Vagina (tissue), 2 donors: ENCODE measurements at regions not wholly inside any gene's neighbourhood (a gene's known extent, or its start where the extent isn't known, plus 50 kb on each side); places are given as distances from the start of the nearest gene placed in this dataset.

ENCODE experiments used
- DNase-seq, 2 donors: peaks; one replicate each; pipeline ENCODE4 v3.0.0-alpha.2; 2017; ENCODE audit errors: extremely low spot score in 2 of 2
- H3K27ac ChIP-seq: fragments of 200-600 bp; sonication (generic); one replicate; pipeline ENCODE4 v1.5.1; 2019
- H3K27me3 ChIP-seq: fragments of 200-600 bp; sonication (generic); one replicate; pipeline ENCODE4 v1.5.1; 2019
- H3K36me3 ChIP-seq, 2 donors: fragments of 200-600 bp; sonication (generic); one replicate each; pipeline ENCODE4 v1.5.1; 2017 to 2019
- H3K4me1 ChIP-seq: fragments of 200-600 bp; sonication (generic); one replicate; pipeline ENCODE4 v1.5.1; 2019
- H3K4me3 ChIP-seq, 2 donors: fragments of 200-600 bp; sonication (generic); 1 replicate in 1 of 2; 2 replicates in 1 of 2; pipeline ENCODE4 v1.5.1; 2016 to 2019
- H3K9me3 ChIP-seq: fragments of 200-600 bp; sonication (generic); one replicate; pipeline ENCODE4 v1.5.1; 2019
- POLR2A ChIP-seq, 2 donors: fragments of 450-650 bp; IDR thresholded peaks; one replicate each; pipeline ENCODE4 v1.6.1; 2017; ENCODE audit warnings: antibody characterized with exemption in 2 of 2, mild to moderate bottlenecking in 2 of 2, moderate library complexity in 2 of 2
- POLR2AphosphoS5 ChIP-seq, 2 donors: sonication (generic); formaldehyde crosslinking; IDR thresholded peaks; one replicate each; pipeline ENCODE4 v1.9.0; 2017; ENCODE audit warnings: antibody characterized with exemption in 2 of 2, mild to moderate bottlenecking in 2 of 2, low read depth in 1 of 2; ENCODE audit not compliant: insufficient read depth in 1 of 2
- intact Hi-C: fragments of 100-400 bp; cut with DNase I; formaldehyde crosslinking; loops from one replicate; pipeline ENCODE4 v1.15.1; 2023
- TF ChIP-seq, protein P1 (sequence below), 3 experiments: fragments of 450-650 bp in 2 of 3; fragments of 200-600 bp in 1 of 3; sonication (generic) in 1 of 3; IDR thresholded peaks; one replicate each; pipeline ENCODE4 v1.5.1; 2017 to 2019; ENCODE audit warnings: antibody characterized with exemption in 3 of 3, mild to moderate bottlenecking in 2 of 3, moderate library complexity in 2 of 3

DNA sequence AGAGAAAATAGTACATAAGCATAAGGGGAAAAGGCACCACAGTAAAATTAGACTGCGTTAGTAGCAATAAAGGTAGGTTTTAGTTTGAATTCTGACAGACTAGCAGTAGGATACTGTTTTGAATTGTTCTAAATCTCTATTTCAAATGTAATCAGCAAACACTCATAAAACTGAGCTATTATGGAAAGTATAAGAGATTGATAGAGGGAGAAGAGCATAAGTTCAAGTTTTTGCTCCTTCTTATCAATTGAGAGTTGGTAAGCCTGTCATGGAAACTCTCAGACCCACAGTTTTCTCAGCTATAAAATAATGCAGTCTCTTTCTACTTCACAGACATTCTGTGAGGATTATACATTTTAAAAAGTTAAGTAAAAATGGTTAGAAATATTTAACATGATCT is 840.2 kb upstream of the CNTN5 start:
- Histone ChIP-seq H3K9me3 (no peaks in the 10 kb centered on the region), H3K4me3 (no peak overlapping the region), H3K4me1 (no peaks in the 10 kb centered on the region), H3K27ac (no peak overlapping the region), H3K27me3 (no peaks in the 10 kb centered on the region), H3K36me3 (no peaks in the 10 kb centered on the region)
- DNase-seq: no peak
- intact Hi-C loops: no loop called here
- TF ChIP-seq POLR2AphosphoS5 (IDR thresholded peaks at IDR 0.05; ENCODE audit: insufficient read depth in 1 of 2, low read depth in 1 of 2): no peak
- TF ChIP-seq, protein P1, sequence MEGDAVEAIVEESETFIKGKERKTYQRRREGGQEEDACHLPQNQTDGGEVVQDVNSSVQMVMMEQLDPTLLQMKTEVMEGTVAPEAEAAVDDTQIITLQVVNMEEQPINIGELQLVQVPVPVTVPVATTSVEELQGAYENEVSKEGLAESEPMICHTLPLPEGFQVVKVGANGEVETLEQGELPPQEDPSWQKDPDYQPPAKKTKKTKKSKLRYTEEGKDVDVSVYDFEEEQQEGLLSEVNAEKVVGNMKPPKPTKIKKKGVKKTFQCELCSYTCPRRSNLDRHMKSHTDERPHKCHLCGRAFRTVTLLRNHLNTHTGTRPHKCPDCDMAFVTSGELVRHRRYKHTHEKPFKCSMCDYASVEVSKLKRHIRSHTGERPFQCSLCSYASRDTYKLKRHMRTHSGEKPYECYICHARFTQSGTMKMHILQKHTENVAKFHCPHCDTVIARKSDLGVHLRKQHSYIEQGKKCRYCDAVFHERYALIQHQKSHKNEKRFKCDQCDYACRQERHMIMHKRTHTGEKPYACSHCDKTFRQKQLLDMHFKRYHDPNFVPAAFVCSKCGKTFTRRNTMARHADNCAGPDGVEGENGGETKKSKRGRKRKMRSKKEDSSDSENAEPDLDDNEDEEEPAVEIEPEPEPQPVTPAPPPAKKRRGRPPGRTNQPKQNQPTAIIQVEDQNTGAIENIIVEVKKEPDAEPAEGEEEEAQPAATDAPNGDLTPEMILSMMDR (IDR thresholded peaks at IDR 0.05): no peak
- no peak for TF ChIP-seq POLR2A (IDR thresholded peaks at IDR 0.05)

DNA sequence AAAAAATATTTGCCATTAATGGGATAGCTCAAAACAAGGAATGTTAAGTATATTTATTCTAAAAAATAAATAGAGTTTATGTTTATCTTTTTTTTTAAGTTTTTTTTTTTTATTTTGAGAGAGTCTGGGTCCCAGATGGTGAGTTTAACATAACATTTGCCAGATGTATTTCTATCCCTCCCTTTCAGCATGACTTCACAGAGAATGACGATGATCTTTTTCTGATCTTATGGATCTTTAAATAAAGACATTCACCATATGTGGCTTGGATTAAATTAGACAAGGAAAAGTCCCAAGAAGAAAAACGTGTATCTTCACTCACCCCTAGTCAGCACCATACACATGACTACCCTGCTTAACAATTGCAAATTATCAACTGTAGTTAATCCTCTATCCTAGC is 839.8 kb upstream of the CNTN5 start:
- Histone ChIP-seq H3K27me3 (no peaks in the 10 kb centered on the region), H3K4me1 (no peaks in the 10 kb centered on the region)
- TF ChIP-seq, protein P1 (IDR thresholded peaks at IDR 0.05): no peak
- TF ChIP-seq POLR2A (IDR thresholded peaks at IDR 0.05) (no peak), POLR2AphosphoS5 (IDR thresholded peaks at IDR 0.05; ENCODE audit: insufficient read depth in 1 of 2, low read depth in 1 of 2) (no peak)

DNA sequence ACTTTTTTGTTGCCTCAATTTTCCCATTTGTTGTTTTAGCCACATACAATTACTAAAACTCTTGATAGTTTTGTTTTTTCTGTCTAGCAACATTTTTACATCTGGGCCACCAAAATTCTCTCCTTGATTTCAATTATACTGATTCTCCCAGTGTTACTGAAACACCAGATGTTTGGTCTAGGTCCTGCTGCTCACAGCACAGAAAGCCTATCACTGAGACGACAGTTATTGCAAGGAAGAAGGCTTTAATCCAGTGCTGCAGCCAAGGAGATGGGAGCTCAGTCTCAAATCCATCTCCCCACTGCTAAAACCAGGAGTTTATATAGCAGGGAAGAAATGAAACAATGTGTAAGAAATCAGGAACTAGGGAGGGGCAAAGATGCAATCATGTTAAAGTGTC is 837.7 kb upstream of the CNTN5 start:
- no peaks in the 10 kb centered on the region for H3K4me1 ChIP-seq
- H3K27ac ChIP-seq: no peak overlapping the region
- TF ChIP-seq POLR2AphosphoS5 (IDR thresholded peaks at IDR 0.05; ENCODE audit: insufficient read depth in 1 of 2, low read depth in 1 of 2): no peak
- no peak for TF ChIP-seq POLR2A (IDR thresholded peaks at IDR 0.05)
- TF ChIP-seq, protein P1 (IDR thresholded peaks at IDR 0.05): no peak
- H3K9me3 ChIP-seq: no peaks in the 10 kb centered on the region
- DNase-seq: no peak
- H3K36me3 ChIP-seq: no peaks in the 10 kb centered on the region
- intact Hi-C loops: no loop called here
- no peak overlapping the region for H3K4me3 ChIP-seq
- H3K27me3 ChIP-seq: no peaks in the 10 kb centered on the region

More for the DNA sequence above, 839.8 kb upstream of the CNTN5 start:
- Histone ChIP-seq H3K36me3 (no peaks in the 10 kb centered on the region), H3K27ac (no peak overlapping the region), H3K4me3 (no peak overlapping the region), H3K9me3 (no peaks in the 10 kb centered on the region)
- no peak for DNase-seq
- intact Hi-C loops: no loop called here

DNA sequence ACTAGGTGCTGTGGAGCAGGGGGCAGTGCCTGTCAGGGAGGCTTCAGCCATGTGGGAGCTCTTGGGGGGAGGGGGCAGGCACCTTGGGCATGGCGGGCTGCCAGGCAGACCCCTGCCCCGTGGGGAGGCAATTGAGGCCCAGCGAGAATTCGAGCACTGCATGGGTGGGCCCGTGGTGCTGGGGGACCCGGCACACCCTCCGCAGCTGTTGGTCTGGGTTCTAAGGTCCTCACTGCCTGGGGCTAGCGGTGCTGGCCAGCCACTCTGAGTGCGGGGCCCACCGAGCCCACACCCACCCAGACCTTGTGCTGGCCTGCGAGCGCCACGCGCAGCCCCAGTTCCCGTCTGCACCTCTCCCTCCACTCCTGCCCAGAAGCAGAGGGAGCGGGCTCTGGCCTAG is 835.5 kb upstream of the CNTN5 start:
- H3K27ac ChIP-seq: no peak overlapping the region
- no peaks in the 10 kb centered on the region for H3K4me1 ChIP-seq
- TF ChIP-seq POLR2AphosphoS5 (IDR thresholded peaks at IDR 0.05; ENCODE audit: insufficient read depth in 1 of 2, low read depth in 1 of 2): no peak
- TF ChIP-seq, protein P1 (IDR thresholded peaks at IDR 0.05): no peak
- TF ChIP-seq POLR2A (IDR thresholded peaks at IDR 0.05): no peak
- no peaks in the 10 kb centered on the region for H3K9me3 ChIP-seq
- no peaks in the 10 kb centered on the region for H3K36me3 ChIP-seq
- H3K27me3 ChIP-seq: no peaks in the 10 kb centered on the region
- intact Hi-C loops: no loop called here
- DNase-seq: no peak
- H3K4me3 ChIP-seq: no peak overlapping the region

DNA sequence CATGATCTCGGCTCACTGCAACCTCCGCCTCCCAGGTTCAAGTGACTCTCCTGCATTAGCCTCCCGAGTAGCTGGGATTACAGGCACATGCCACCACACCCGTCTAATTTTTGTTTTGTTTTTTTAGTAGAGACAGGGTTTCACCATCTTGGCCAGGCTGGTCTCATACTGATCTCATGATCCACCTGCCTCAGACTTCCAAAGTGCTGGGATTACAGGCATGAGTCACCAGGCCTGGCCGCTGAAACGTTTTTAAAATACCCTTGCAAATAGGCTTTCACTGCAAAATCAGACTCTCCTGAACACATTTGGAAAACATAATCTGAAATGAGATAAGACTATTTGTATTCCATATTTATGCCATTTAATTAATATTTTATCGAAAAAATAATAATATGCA is 826.1 kb upstream of the CNTN5 start:
- no peak overlapping the region for H3K27ac ChIP-seq
- no peaks in the 10 kb centered on the region for H3K4me1 ChIP-seq
- DNase-seq: no peak
- H3K9me3 ChIP-seq: no peaks in the 10 kb centered on the region
- intact Hi-C loops: no loop called here
- no peak for TF ChIP-seq POLR2A (IDR thresholded peaks at IDR 0.05)
- TF ChIP-seq, protein P1 (IDR thresholded peaks at IDR 0.05): no peak
- TF ChIP-seq POLR2AphosphoS5 (IDR thresholded peaks at IDR 0.05; ENCODE audit: insufficient read depth in 1 of 2, low read depth in 1 of 2): no peak
- H3K27me3 ChIP-seq: no peaks in the 10 kb centered on the region
- H3K36me3 ChIP-seq: no peaks in the 10 kb centered on the region
- H3K4me3 ChIP-seq: no peak overlapping the region
